ENCODE measurements at regions not wholly inside any gene's neighbourhood (a gene's known extent, or its start where the extent isn't known, plus 50 kb on each side); places are given as distances from the start of the nearest gene placed in this dataset.
"Not testable (repeated sequence)": the region's sequence is repeated elsewhere in the genome, so short reads cannot be mapped to it uniquely, and the experiment has no call there.

GRCh38 chr7:27410812-27411544 lies 168.4 kb downstream of the EVX1 start:
- DNase-seq: no peak

- no peak for DNase-seq
Measured at GRCh38 chr7:27412164-27412563, 169.6 kb downstream of the EVX1 start.

GRCh38 chr7:27418541-27418940 lies 175.9 kb downstream of the EVX1 start:
- no peak for DNase-seq

GRCh38 chr7:27419581-27420177 lies 177.1 kb downstream of the EVX1 start:
- DNase-seq: no peak

- no peak for DNase-seq
Measured at GRCh38 chr7:27420702-27421101, 178.1 kb downstream of the EVX1 start.

GRCh38 chr7:27423290-27423689 lies 180.7 kb downstream of the EVX1 start:
- no peak for DNase-seq

- no peak for DNase-seq
Measured at GRCh38 chr7:27423821-27424220, 181.2 kb downstream of the EVX1 start.

- DNase-seq: no peak
Measured at GRCh38 chr7:27424231-27424630, 181.6 kb downstream of the EVX1 start.

GRCh38 chr7:27424749-27425148 lies 182.1 kb downstream of the EVX1 start:
- DNase-seq: no peak

- DNase-seq: no peak
Measured at GRCh38 chr7:27427416-27427815, 184.8 kb downstream of the EVX1 start.

- DNase-seq: no peak
Measured at GRCh38 chr7:27430105-27430504, 187.5 kb downstream of the EVX1 start.

GRCh38 chr7:27431465-27431864 lies 188.9 kb downstream of the EVX1 start:
- no peak for DNase-seq

GRCh38 chr7:27433581-27433980 lies 191.0 kb downstream of the EVX1 start:
- no peak for DNase-seq

- peak; percentile 15 for DNase-seq
Measured at GRCh38 chr7:27434756-27435400, 192.3 kb downstream of the EVX1 start.

- DNase-seq: no peak
Measured at GRCh38 chr7:27435461-27435860, 192.9 kb downstream of the EVX1 start.

GRCh38 chr7:27438881-27439589 lies 196.4 kb downstream of the EVX1 start:
- DNase-seq: peak; percentile 15

GRCh38 chr7:27442455-27442854 lies 199.9 kb downstream of the EVX1 start:
- no peak for DNase-seq

- not testable (repeated sequence) for DNase-seq
Measured at GRCh38 chr7:27449046-27449445, 206.4 kb downstream of the EVX1 start.

- no peak for DNase-seq
Measured at GRCh38 chr7:27453702-27454405, 208.8 kb downstream of the HIBADH start.

- not testable (repeated sequence) for DNase-seq
Measured at GRCh38 chr7:27457120-27457519, 205.6 kb downstream of the HIBADH start.

GRCh38 chr7:27457603-27458565 lies 204.8 kb downstream of the HIBADH start:
- peak; percentile 13 for DNase-seq
